OCI-LY7 (cell line): ENCODE measurements at regions not wholly inside any gene's neighbourhood (a gene's known extent, or its start where the extent isn't known, plus 50 kb on each side); places are given as distances from the start of the nearest gene placed in this dataset.

ENCODE experiments used
- EZH2phosphoT487 ChIP-seq: fragments of 200-600 bp; sonication (generic); IDR thresholded peaks from 2 replicates; pipeline ENCODE4 v1.6.1; 2018; ENCODE audit warnings: low read depth, borderline replicate concordance, mild to moderate bottlenecking, mixed run types, antibody characterized with exemption, low read length, moderate library complexity, mixed read lengths
- TF ChIP-seq, protein P1 (sequence below): fragments of 200-600 bp; sonication (generic); conservative IDR thresholded peaks from 2 replicates; pipeline ENCODE4 v1.5.1; 2014; ENCODE audit warnings: mild to moderate bottlenecking, antibody characterized with exemption, low read length, moderate library complexity, mixed read lengths

DNA sequence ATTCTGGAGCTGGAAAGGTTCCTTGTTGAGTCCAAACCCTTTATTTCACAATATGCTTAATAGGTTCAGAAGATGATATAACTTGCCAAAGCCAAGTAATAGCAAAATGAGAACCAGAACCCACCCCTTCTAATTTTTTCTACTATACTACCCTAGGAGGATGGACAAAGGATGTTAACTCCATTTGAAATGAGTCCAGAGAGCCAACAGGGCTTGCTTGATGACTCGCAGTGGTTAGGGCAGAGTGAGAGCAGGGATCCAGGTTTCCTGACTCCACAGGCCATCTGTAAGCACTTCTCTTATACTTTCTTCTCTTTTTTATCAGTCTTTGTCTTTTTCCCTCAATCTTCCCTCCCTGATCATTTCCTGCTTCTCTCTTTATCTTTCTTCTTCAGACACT lies 668.1 kb downstream of the MED13L start:
- TF ChIP-seq, protein P1, sequence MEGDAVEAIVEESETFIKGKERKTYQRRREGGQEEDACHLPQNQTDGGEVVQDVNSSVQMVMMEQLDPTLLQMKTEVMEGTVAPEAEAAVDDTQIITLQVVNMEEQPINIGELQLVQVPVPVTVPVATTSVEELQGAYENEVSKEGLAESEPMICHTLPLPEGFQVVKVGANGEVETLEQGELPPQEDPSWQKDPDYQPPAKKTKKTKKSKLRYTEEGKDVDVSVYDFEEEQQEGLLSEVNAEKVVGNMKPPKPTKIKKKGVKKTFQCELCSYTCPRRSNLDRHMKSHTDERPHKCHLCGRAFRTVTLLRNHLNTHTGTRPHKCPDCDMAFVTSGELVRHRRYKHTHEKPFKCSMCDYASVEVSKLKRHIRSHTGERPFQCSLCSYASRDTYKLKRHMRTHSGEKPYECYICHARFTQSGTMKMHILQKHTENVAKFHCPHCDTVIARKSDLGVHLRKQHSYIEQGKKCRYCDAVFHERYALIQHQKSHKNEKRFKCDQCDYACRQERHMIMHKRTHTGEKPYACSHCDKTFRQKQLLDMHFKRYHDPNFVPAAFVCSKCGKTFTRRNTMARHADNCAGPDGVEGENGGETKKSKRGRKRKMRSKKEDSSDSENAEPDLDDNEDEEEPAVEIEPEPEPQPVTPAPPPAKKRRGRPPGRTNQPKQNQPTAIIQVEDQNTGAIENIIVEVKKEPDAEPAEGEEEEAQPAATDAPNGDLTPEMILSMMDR = no peak
- no peak for TF ChIP-seq EZH2phosphoT487
